GM03348 (cell line): ENCODE measurements at regions not wholly inside any gene's neighbourhood (a gene's known extent, or its start where the extent isn't known, plus 50 kb on each side); places are given as distances from the start of the nearest gene placed in this dataset.
"Not testable (repeated sequence)": the region's sequence is repeated elsewhere in the genome, so short reads cannot be mapped to it uniquely, and the experiment has no call there.

Source experiments
- DNase-seq: peaks from one replicate; pipeline ENCODE4 v3.0.0; 2012; ENCODE audit warnings: low spot score

DNA sequence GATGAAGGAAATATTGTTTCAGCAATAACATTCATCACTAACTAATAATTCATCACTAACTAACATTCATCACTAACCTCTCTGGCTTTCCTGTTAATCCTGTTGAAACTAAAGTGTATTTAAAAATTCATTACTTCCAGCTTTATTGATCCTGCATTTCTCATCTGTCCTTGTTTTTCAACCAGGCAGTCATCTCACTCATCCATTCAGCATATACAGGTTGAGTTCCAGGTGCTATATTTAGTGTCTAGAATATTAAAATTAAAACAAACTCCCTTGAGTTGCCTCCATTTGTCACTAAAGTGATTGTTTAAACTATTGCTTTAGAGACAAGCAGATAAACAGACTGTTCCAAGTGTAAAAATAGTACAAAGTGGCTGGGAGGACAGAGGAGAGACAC is 58.1 kb downstream of the ATXN7L3B start:
- no peak for DNase-seq

DNA sequence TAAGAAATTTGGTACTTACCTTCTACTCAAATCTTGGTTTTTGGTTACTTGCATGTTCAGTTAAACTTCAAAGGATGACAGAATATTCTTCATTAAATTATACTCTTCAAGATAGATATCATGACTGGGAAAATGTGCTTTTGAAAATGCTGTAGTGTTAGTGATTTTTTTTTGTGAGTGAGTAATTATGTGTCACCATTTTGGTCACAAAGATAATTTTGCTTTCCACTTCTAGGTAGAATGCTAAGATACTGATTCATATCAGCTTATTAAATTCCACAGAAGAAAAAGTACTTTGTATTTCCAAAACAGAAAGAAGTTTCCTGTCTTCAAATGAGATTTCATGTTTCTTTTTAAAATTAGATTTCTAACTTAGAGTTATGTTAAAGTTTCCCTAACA is 61.2 kb downstream of the ATXN7L3B start:
- no peak for DNase-seq

DNA sequence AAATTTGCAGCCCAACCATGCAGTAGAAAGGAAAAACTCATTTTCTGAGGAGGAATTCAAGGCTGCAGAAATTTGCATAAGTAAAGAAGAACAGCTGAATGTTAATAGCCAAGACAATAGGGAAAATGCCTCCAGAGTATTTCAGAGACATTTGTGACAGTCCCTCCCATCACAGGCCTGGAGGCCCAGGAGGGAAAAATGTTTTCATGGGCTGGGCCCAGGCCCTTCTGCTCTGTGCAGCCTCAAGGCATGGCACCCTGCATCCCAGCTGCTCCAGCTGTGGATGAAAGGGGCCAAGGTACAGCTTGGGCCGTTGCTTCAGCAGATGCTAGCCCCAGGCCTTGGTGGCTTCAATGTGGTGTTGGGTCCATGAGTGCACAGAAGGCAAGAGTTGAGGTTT is 62.3 kb downstream of the ATXN7L3B start:
- no peak for DNase-seq

DNA sequence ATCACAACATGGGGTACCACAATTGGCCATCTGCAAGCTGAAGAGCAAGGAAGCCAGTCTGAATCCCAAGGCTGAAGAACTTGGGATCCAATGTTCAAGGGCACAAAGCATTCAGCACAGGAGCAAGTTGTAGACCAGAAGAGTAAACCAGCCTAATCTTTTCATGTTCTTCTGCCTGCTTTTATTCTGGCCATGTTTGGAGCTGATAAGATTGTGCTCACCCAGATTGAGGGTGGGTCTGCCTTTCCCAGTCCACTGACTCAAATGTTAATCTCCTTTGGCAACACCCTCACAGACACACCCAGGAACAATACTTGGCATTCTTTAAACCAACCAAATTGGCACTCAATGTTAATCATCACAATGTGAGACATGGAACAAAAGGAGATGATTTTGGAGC is 63.2 kb downstream of the ATXN7L3B start:
- not testable (repeated sequence) for DNase-seq

DNA sequence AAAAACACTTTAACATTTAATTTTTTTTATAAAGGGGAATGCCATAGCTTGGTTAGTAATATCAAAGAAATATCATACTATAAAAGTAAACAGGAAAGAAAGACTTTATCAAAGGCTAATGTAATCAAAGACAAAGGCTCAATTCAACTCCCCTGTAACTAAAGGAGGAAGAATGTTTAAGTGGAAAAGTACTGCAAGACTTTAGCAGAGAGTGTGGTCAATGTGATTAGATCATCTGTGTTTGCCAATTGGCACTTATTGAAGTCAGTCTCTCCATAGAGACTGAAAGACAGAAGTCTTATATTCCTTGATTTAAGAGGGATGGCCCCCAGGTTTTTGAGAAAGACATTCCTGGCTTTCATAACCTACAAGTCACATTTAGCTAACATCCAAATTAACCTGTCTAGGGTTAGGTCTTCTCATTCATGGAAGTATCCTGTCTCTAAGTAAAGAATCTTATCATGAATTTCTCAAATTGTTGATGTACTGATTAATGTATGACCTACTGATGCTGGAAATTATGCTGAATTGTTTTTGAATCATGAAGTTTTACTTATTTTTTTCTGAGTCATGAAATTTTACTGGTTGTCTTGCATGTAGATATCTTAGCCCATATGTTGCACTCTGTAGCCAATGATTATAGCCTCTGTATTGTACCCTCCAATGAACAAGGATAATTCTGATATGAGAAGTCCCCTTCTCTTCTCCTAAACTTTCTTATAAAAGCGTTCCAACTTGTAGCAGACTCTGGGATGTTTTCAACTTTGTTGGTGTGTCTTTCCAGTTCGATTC is 65.4 kb downstream of the ATXN7L3B start:
- DNase-seq = no peak

DNA sequence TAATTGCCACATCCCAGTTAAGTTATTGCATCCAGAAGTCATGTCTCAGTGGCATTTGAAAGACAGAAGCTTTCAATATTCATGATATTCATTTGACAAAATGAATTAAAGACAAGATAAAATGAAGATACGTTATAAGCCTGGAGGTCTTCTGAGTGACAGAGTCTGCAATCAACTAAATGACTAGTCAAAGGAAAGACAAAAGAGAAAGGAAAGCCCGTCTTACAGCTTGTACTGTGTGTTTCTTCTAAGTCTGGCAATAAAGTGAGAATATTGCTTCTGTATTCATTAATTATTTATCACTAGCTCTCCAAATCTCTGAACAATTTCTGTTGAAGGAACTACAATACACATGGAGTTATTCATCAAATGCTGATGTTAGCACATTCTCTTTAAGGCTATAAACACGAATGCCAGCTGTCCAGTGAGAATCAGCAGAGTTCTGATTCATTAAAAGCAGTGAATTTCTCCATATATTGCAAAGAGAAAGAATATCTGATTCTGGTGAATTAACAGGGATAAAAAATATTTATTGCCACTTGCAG is 70.7 kb downstream of the ATXN7L3B start:
- DNase-seq = no peak

DNA sequence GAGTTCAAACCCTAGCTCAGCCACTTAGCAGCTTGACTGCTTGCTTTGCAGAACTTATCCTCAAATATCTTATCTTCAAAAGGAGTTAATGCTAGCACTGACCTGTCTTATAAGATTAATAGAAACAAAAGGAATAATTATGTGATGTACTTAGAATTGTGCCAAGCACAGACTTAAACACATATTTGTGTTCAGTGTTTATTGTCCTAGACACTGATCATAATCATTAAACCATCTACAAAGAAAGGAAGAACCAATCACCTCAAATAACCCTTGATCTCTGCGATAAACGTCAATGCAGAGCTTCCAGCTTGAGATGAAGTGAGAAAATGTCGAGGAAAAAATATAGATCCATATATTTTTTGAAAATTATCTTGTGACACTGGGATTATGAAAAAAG is 73.1 kb downstream of the ATXN7L3B start:
- no peak for DNase-seq

DNA sequence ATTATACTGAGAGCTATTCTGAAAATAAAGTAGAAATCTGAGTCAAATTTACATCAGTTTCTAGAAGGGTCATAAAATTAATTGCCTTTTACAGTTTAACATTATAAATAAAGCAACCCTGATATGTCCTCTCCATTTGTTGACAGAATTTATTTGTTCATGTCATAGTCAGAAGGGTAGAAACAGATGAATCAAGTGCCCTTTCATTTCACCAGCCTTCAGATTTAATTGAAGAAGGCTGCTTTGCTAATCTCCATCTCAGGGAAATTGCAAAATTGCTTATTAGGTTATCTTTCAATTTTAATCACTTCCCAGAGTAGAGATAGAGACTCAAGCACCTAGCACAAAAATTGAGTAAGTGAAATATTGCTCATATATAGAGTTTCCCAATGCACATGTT is 76.8 kb downstream of the ATXN7L3B start:
- DNase-seq = no peak

DNA sequence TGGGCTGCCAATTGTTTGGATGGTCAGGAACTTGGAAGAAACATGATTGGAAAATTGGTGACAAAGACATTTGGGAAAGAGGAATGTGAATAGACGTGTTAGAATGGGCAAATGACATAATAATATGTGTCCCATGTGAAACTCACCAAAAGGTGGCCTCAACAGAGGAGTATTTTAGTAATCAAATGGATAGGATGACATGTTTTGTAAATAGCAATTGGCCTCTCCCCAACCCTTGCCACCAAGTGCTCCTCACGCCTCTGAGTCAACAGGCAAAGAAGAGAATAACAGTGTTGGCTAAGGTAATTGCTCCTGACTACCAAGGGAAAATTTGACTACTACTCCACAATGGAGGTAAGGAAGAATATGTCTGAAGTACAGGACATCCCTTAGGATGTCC is 81.4 kb downstream of the ATXN7L3B start:
- no peak for DNase-seq

DNA sequence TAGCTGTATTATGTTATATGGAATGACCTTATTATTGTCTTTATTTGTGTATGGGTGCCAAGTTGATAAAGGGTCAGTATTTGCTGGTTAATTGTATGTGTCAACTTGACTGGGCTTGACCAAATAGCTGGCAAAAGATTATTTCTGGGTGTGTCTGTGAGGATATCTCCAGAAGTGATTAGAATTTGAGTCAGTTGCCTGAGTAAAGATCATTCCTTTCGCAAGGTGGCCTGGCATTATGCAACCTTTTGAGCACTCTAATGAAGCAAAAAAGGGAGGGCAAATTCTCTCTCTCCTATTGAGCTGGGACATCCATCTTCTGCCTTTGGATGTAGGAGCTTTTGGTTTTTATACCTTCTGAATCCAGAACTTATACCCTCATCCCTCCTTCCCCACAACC is 82.2 kb downstream of the ATXN7L3B start:
- no peak for DNase-seq

DNA sequence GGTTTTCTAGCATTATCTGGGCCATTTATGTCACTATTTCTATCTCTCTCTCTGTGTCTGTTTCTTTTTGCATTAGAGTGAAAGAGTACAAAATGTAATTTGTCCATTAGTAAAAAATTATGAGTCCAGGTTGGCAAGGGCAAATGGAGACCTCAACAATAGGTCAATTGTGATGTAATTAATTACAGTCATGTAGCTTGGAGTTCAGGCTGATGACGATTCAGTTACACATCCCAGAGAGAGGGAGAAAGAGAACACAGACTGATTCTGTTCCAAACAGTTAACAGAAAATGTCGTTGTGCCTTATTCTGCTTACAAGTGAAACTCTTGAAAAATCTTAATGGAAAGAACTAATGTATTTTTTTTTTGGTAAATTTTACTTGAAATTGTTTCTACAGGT is 83.3 kb downstream of the ATXN7L3B start:
- DNase-seq = no peak

DNA sequence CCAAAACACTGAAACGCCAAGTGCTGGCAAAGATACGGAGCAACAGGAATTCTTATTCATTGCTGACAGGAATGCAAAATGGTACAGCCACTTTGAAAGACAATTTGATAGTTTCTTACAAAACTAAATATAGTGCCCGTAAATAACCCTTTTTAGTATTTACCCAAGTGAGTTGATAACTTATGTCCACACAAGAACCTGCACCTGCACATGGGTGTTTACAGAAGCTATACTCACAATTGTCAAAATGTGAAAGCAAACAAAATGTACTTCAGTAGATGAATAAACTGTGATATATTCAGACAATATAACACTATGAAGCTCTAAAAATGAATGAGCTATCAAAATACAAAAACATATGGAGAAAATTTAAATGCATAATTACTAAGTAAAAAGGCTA is 86.6 kb downstream of the ATXN7L3B start:
- no peak for DNase-seq

DNA sequence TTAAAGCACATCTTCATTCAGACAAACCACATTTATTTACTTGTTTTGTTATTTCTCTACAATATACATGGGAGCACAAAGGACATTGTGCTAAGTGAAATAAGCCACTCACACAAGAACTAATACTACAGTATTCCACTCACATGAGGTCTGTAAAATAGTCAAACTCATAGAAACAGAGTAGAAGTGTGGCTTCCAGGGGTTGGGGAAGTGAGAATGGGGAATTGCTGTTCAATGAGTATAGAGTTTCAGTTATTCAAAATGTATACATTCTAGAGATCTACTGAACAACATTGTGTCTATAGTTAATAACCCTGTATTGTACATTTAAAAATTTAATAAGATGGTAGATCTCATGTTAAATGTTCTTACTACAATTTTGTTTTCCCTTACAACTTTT is 88.8 kb downstream of the ATXN7L3B start:
- DNase-seq = no peak

DNA sequence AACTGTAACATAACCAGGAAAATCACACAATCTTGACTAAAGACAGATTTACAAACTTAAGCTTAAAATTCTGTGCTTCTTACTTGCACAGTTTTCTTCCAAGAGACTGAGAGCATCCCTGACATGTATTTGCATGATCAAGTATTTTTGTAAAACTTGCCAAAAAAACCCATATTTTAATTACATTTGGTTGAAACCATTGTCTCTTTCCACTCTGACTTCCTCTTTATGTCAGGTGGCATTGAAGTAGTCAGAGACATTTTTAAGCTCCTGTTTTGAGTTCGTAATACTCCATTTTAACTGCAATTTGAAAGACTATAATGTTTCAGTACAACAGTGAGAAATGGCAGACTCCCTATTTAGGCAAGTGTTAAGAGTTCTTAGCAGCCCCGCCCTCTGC is 103.6 kb downstream of the ATXN7L3B start:
- no peak for DNase-seq

DNA sequence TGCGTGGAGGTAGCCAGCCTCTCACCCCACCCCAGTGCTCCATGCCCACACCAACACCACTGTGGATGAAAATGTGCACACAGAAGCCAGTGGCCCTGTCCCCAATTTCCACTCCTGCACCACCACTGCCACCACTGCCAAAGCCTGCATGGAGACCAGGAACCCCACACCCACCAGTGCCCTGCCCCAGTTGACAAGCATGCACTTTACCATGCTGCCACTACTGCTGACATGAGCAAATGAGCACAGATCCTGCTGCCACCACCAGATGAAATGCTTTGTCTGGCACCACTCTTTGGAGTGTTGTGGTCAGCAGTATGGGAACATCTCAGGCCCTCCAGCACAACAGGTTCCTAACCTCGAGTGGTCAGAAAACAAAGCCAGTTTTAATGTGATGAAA is 104.1 kb downstream of the ATXN7L3B start:
- DNase-seq = no peak

DNA sequence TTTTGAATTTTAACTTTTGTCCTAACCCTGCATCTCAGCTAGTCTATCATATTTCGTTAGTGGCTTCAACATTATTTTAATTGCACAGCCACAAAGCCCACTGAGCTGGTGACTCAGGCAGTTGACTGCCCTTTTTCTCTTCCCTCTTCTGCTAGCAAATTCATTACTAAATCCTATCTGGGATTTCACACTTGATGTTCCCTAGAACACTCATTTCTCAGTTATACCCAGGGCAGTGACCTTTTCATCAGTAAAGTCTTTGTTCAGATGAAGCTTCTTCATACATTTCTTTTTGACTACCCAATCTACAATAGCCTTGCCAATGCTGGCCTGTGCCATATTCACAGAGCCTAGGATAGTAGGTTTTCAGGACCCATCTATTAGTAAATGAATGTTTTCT is 107.0 kb downstream of the ATXN7L3B start:
- no peak for DNase-seq

DNA sequence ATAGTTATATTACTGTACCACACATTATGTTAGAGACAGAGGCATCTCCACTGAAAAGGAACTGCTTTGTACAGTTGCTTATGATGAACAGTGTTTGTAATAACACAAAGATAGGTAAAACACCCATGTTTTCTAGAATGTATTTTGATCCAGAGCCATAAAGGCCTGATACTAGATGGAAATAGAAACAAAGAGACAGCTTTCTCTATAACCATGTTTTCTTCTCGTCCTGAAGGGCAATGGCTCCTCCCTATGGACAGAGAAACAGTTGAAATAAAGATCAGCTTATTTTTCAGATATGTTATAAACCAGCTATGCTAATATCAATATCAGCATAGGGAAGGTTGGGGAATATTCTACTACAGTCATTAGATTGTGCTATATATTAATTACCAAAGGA is 109.2 kb downstream of the ATXN7L3B start:
- no peak for DNase-seq

DNA sequence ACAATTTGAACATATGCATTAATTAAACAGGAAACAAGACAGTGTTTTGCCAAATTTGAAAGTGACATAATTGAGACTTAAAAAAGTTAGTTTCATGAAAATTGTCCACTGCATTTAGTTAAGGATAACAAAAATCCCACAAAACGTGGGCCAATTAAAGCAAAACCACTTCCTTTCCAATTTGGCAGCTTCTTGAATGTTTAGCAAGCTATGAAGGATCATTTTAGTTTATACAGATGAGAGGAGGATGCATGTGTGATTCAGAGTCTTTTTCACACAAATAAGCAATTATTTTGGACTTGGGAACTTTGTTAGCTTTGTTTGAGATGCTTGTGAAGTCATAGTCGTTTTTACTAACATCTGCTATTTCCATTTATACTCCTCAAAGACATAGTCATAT is 109.6 kb downstream of the ATXN7L3B start:
- DNase-seq = no peak

DNA sequence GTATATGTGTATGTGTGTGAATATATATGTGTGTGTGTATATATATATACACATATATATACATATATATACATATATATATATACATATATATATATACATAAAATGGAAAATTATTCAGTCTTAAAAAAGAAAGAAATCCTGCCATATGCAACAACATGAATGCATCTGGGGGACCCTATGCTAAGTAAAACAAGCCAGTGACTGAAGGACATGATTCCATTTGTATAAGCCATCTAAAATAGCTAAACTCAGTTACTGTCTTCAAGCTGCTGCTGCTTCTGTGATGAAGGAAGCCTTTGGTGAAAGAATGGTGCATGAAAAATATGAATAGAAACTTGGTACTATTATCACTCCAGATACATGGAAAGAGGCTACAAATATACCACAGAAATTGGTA is 118.6 kb downstream of the ATXN7L3B start:
- no peak for DNase-seq

DNA sequence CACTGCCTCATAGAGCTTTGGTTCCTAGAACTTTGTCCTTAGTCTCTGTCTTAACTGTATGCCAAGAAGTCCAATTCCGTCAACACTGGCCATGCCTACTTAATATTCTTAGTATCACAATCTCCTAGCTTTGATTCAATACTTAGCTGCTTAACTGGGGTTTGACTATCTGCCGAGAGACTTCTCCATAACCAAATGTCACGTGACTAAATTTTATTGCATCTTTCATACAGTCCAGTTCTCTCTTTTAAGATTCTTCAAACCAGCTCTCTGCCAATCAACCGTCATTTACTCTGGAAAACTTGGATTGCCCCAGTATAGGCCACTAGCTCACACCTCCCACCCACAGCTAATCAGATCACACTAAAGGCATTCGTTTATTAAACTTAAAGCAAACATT is 122.8 kb downstream of the ATXN7L3B start:
- DNase-seq = no peak

DNA sequence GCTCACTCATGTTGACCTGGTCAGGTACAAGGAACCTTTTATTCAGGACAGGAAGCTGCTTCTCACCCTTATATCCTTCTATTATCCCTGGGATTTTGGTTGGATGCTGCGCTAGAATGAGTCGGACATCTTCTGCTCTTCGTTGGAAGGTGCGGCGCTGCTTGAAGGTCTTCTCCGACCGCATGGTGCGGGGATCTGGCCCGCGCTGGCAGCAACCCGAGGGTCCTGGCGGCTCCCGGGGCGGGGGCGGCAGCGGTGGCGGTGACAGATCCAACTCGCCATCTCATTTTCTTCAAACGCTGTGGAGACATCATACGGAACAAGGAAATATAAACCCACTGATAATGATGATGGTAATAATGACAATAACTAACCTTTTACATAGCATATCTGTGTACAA is 126.3 kb downstream of the ATXN7L3B start:
- DNase-seq = no peak

DNA sequence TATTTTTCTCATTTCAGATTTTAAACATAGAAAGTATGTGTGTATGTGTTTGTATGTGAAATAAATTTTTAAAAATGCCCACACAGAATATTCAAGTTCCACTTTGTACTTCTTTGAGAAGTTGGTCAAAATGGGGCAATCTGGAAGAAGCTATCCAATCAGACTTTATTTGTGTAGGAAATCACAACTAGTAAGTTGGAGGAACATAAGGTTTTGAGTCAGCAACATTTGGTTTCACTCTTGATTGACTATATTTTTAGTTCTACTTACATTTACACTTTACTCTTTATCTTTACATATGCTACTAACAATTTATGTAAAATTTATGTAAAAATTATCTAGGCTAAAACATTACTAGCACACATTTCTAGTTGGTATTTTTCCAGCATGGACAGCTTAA is 128.1 kb downstream of the ATXN7L3B start:
- no peak for DNase-seq

DNA sequence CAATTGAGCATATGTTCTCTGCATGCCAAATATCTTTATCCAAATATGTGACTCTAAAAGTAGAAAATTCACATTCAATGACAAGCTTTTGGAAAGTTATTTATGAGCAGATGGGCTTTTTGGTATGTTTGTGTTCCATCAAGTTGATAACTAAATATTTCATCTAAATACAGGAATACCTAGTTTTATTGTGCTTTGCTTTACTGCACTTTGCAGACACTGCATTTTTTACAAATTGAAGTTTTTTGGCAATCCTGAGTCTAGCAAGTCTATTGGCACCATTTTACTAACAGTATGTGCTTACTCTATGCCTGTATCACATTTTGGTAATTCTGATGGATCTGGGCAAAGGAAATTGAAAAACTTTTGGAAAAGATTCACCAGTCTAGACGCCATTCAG is 133.8 kb downstream of the ATXN7L3B start:
- DNase-seq = no peak

DNA sequence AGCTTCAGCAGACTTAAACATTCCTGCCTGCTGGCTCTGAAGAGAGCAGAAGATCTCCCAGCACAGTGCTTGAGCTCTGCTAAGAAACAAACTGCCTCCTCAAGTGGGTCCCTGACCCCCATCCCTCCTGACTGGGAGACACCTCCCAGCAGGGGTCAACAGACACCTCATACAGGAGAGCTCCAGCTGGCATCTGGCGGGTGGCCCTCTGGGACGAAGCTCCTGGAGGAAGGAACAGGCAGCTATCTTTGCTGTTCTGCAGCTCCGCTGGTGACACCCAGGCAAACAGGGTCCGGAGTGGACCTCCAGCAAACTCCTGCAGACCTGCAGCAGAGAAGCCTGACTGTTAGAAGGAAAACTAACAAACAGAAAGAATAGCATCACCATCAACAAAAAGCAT is 139.3 kb downstream of the ATXN7L3B start:
- not testable (repeated sequence) for DNase-seq
